SU-DHL-6 (cell line): ENCODE measurements at regions not wholly inside any gene's neighbourhood (a gene's known extent, or its start where the extent isn't known, plus 50 kb on each side); places are given as distances from the start of the nearest gene placed in this dataset.

ENCODE experiments used
- EZH2phosphoT487 ChIP-seq: fragments of 200-600 bp; sonication (generic), shearing (Covaris generic); conservative IDR thresholded peaks from 2 replicates; pipeline ENCODE4 v1.6.1; 2018; ENCODE audit warnings: mild to moderate bottlenecking, antibody characterized with exemption, low read length, moderate library complexity, mixed read lengths
- TF ChIP-seq, protein P1 (sequence below): fragments of 200-600 bp; sonication (generic); IDR thresholded peaks from one replicate; pipeline ENCODE4 v1.5.1; 2017; ENCODE audit warnings: antibody characterized with exemption, mild to moderate bottlenecking, low read length, moderate library complexity; ENCODE audit not compliant: insufficient read depth, poor library complexity, severe bottlenecking

- TF ChIP-seq, protein P1, sequence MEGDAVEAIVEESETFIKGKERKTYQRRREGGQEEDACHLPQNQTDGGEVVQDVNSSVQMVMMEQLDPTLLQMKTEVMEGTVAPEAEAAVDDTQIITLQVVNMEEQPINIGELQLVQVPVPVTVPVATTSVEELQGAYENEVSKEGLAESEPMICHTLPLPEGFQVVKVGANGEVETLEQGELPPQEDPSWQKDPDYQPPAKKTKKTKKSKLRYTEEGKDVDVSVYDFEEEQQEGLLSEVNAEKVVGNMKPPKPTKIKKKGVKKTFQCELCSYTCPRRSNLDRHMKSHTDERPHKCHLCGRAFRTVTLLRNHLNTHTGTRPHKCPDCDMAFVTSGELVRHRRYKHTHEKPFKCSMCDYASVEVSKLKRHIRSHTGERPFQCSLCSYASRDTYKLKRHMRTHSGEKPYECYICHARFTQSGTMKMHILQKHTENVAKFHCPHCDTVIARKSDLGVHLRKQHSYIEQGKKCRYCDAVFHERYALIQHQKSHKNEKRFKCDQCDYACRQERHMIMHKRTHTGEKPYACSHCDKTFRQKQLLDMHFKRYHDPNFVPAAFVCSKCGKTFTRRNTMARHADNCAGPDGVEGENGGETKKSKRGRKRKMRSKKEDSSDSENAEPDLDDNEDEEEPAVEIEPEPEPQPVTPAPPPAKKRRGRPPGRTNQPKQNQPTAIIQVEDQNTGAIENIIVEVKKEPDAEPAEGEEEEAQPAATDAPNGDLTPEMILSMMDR = no peak
- TF ChIP-seq EZH2phosphoT487 = no peak
Measured at GRCh38 chr15:97804950-97805349, 155.6 kb upstream of the ARRDC4 start.
